Stimulated activated naive CD8-positive, alpha-beta T cell treated with anti-CD3 and anti-CD28 coated beads, Interleukin-15, amount 100 ng/mL, for 72 hours (primary cell): ENCODE measurements at regions not wholly inside any gene's neighbourhood (a gene's known extent, or its start where the extent isn't known, plus 50 kb on each side); places are given as distances from the start of the nearest gene placed in this dataset.
A peak's percentile ranks its signal among the peaks of the same experiment; 100 is the strongest.

Source experiments
- ATAC-seq: fragments of 150-1000 bp; cut with Tn5 transposase; 2 replicates; pipeline ENCODE4 v1.10.0; 2021; ENCODE audit warnings: mild to moderate bottlenecking, moderate library complexity
- DNase-seq, 2 donors: peaks; one replicate each; pipeline ENCODE4 v3.0.0; 2021 to 2022
- H3K27ac Mint-ChIP-seq, 2 donors: one replicate each; pipeline ENCODE4 v1.8.0; 2022; ENCODE audit warnings: mild to moderate bottlenecking in 2 of 2, mixed read lengths in 2 of 2, moderate library complexity in 2 of 2
- H3K27me3 Mint-ChIP-seq: one replicate; pipeline ENCODE4 v1.8.0; 2022; ENCODE audit warnings: mixed read lengths
- H3K4me1 Mint-ChIP-seq: one replicate; pipeline ENCODE4 v1.8.0; 2022; ENCODE audit warnings: mild to moderate bottlenecking, mixed read lengths
- H3K4me3 Mint-ChIP-seq, 2 donors: one replicate each; pipeline ENCODE4 v1.8.0; 2022; ENCODE audit warnings: mild to moderate bottlenecking in 2 of 2, mixed read lengths in 2 of 2, moderate library complexity in 1 of 2
- H3K9me3 Mint-ChIP-seq, 2 donors: one replicate each; pipeline ENCODE4 v1.8.0; 2022; ENCODE audit warnings: mixed read lengths in 2 of 2

GRCh38 chr2:238502088-238502810, 75.5 kb downstream of the ASB1 start:
- Mint-ChIP-seq H3K9me3 (no peaks in the 10 kb centered on the region), H3K27me3 (no peaks in the 10 kb centered on the region), H3K27ac (no peak overlapping the region), H3K4me1 (peaks cover 9% of the 10 kb centered on the region), H3K4me3 (no peak overlapping the region)
- DNase-seq, result no peak
- ATAC-seq, result no peak

GRCh38 chr2:238502956-238503791, 76.4 kb downstream of the ASB1 start:
- H3K27me3 Mint-ChIP-seq, result no peaks in the 10 kb centered on the region
- DNase-seq (no peak), ATAC-seq (no peak)
- H3K9me3 Mint-ChIP-seq, result no peaks in the 10 kb centered on the region
- peak overlapping the region in 1 of 2 donors; percentile 84 for H3K27ac Mint-ChIP-seq
- H3K4me1 Mint-ChIP-seq, result peaks cover 9% of the 10 kb centered on the region
- no peak overlapping the region for H3K4me3 Mint-ChIP-seq

GRCh38 chr2:238504181-238504931, 77.6 kb downstream of the ASB1 start:
- peaks cover 9% of the 10 kb centered on the region for H3K4me1 Mint-ChIP-seq
- H3K9me3 Mint-ChIP-seq, result no peaks in the 10 kb centered on the region
- ATAC-seq (no peak), DNase-seq (no peak)
- H3K27me3 Mint-ChIP-seq, result no peaks in the 10 kb centered on the region
- H3K4me3 Mint-ChIP-seq, result no peak overlapping the region
- no peak overlapping the region for H3K27ac Mint-ChIP-seq

- DNase-seq, result peak in 1 of 2 donors; percentile 15
- Mint-ChIP-seq H3K9me3 (no peaks in the 10 kb centered on the region), H3K27me3 (no peaks in the 10 kb centered on the region), H3K4me3 (no peak overlapping the region), H3K4me1 (peaks cover 9% of the 10 kb centered on the region), H3K27ac (peak overlapping the region in 1 of 2 donors; percentile 81)
- no peak for ATAC-seq
Observed at GRCh38 chr2:238505119-238505891, 78.6 kb downstream of the ASB1 start.

GRCh38 chr2:238505892-238506280, 79.2 kb downstream of the ASB1 start:
- no peak overlapping the region for H3K4me3 Mint-ChIP-seq
- DNase-seq, result no peak
- no peak for ATAC-seq
- no peaks in the 10 kb centered on the region for H3K27me3 Mint-ChIP-seq
- H3K9me3 Mint-ChIP-seq, result no peaks in the 10 kb centered on the region
- H3K27ac Mint-ChIP-seq, result no peak overlapping the region
- H3K4me1 Mint-ChIP-seq, result peaks cover 9% of the 10 kb centered on the region

GRCh38 chr2:238506371-238507068, 79.8 kb downstream of the ASB1 start:
- ATAC-seq (no peak), DNase-seq (no peak)
- no peaks in the 10 kb centered on the region for H3K27me3 Mint-ChIP-seq
- no peak overlapping the region for H3K27ac Mint-ChIP-seq
- peaks cover 9% of the 10 kb centered on the region for H3K4me1 Mint-ChIP-seq
- H3K9me3 Mint-ChIP-seq, result no peaks in the 10 kb centered on the region
- no peak overlapping the region for H3K4me3 Mint-ChIP-seq

- no peak overlapping the region for H3K27ac Mint-ChIP-seq
- H3K27me3 Mint-ChIP-seq, result no peaks in the 10 kb centered on the region
- no peak for ATAC-seq
- H3K4me1 Mint-ChIP-seq, result peaks cover 9% of the 10 kb centered on the region
- no peak overlapping the region for H3K4me3 Mint-ChIP-seq
- no peak for DNase-seq
- no peaks in the 10 kb centered on the region for H3K9me3 Mint-ChIP-seq
Observed at GRCh38 chr2:238507836-238508235, 81.1 kb downstream of the ASB1 start.

GRCh38 chr2:238509151-238509835, 82.6 kb downstream of the ASB1 start:
- H3K27ac Mint-ChIP-seq, result no peak overlapping the region
- H3K4me3 Mint-ChIP-seq, result no peak overlapping the region
- DNase-seq (no peak), ATAC-seq (no peak)
- peaks cover 9% of the 10 kb centered on the region for H3K4me1 Mint-ChIP-seq
- H3K27me3 Mint-ChIP-seq, result no peaks in the 10 kb centered on the region
- H3K9me3 Mint-ChIP-seq, result no peaks in the 10 kb centered on the region

- Mint-ChIP-seq H3K4me3 (no peak overlapping the region), H3K27me3 (no peaks in the 10 kb centered on the region)
Observed at GRCh38 chr2:238509903-238510302, 83.2 kb downstream of the ASB1 start.

GRCh38 chr2:238510911-238511613, 84.3 kb downstream of the ASB1 start:
- DNase-seq (no peak), ATAC-seq (no peak)
- Mint-ChIP-seq H3K9me3 (peaks cover 10 to 11% of the 10 kb centered on the region in 2 donors), H3K27ac (peak overlapping the region in 1 of 2 donors; percentile 19), H3K27me3 (no peaks in the 10 kb centered on the region), H3K4me3 (no peak overlapping the region), H3K4me1 (no peaks in the 10 kb centered on the region)

More at GRCh38 chr2:238509903-238510302, 83.2 kb downstream of the ASB1 start:
- DNase-seq (no peak), ATAC-seq (no peak)
- H3K9me3 Mint-ChIP-seq, result no peaks in the 10 kb centered on the region
- no peak overlapping the region for H3K27ac Mint-ChIP-seq
- peaks cover 9% of the 10 kb centered on the region for H3K4me1 Mint-ChIP-seq

GRCh38 chr2:238511614-238511950, 84.9 kb downstream of the ASB1 start:
- no peak overlapping the region for H3K4me3 Mint-ChIP-seq
- peaks cover 15 to 17% of the 10 kb centered on the region in 2 donors for H3K9me3 Mint-ChIP-seq
- H3K4me1 Mint-ChIP-seq, result no peaks in the 10 kb centered on the region
- DNase-seq (no peak), ATAC-seq (no peak)
- H3K27ac Mint-ChIP-seq, result peak overlapping the region in 1 of 2 donors; percentile 38
- no peaks in the 10 kb centered on the region for H3K27me3 Mint-ChIP-seq

GRCh38 chr2:238512247-238512867, 85.6 kb downstream of the ASB1 start:
- Mint-ChIP-seq H3K27ac (no peak overlapping the region), H3K4me1 (no peaks in the 10 kb centered on the region), H3K9me3 (peaks cover 19 to 20% of the 10 kb centered on the region in 2 donors), H3K4me3 (no peak overlapping the region), H3K27me3 (no peaks in the 10 kb centered on the region)
- ATAC-seq, result no peak
- DNase-seq, result no peak

- H3K4me3 Mint-ChIP-seq, result no peak overlapping the region
- ATAC-seq, result peak; percentile 59
- DNase-seq, result peak; percentile 36 to 47
- H3K9me3 Mint-ChIP-seq, result peaks cover 20 to 24% of the 10 kb centered on the region in 2 donors
- H3K27ac Mint-ChIP-seq, result no peak overlapping the region
- no peaks in the 10 kb centered on the region for H3K27me3 Mint-ChIP-seq
- no peaks in the 10 kb centered on the region for H3K4me1 Mint-ChIP-seq
Observed at GRCh38 chr2:238513346-238513745, 86.6 kb downstream of the ASB1 start.
